ENCODE measurements at regions not wholly inside any gene's neighbourhood (a gene's known extent, or its start where the extent isn't known, plus 50 kb on each side); places are given as distances from the start of the nearest gene placed in this dataset.

DNA sequence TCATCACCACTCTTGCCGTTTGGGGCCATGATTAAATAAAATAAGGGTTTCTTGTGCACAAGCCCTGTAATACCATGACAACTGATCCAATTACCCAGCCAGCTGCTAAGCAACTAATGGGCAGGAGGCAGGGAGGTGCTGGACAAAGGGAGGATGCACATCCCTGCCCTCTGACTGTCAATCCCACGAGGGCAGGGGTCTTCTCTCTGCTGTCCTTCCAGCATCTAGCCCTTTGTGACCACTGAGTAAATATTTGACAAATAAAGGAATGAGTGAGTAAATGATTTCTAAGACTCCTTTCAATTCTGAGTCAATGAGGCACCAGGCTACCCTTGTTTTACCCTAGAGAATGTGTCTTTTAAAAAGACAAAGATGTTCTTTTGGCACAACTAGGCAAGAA is 247.1 kb downstream of the SYK start:
- H3K27ac ChIP-seq, result no peak overlapping the region
- TF ChIP-seq, protein P1, sequence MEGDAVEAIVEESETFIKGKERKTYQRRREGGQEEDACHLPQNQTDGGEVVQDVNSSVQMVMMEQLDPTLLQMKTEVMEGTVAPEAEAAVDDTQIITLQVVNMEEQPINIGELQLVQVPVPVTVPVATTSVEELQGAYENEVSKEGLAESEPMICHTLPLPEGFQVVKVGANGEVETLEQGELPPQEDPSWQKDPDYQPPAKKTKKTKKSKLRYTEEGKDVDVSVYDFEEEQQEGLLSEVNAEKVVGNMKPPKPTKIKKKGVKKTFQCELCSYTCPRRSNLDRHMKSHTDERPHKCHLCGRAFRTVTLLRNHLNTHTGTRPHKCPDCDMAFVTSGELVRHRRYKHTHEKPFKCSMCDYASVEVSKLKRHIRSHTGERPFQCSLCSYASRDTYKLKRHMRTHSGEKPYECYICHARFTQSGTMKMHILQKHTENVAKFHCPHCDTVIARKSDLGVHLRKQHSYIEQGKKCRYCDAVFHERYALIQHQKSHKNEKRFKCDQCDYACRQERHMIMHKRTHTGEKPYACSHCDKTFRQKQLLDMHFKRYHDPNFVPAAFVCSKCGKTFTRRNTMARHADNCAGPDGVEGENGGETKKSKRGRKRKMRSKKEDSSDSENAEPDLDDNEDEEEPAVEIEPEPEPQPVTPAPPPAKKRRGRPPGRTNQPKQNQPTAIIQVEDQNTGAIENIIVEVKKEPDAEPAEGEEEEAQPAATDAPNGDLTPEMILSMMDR (conservative IDR thresholded peaks at IDR 0.05), result no peak

DNA sequence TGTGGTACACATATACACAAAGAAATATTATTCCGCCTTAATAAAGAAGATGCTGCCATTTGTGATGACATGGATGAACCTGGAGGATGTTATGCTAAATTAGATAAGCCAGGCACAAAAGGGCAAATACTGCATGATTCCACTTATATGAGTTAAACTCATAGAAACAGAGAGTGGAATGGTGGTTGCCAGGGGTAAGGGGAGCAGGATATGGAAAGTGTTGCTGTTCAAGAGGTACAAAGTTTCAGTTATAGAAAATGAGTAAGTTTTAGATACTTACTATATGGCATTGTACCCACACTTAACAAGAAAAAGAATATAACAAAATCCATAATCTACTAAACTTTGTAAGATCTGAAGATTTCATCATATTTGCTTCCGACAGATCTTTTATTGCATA is 252.2 kb downstream of the SYK start:
- H3K27ac ChIP-seq, result no peak overlapping the region
- TF ChIP-seq, protein P1 (conservative IDR thresholded peaks at IDR 0.05), result no peak

DNA sequence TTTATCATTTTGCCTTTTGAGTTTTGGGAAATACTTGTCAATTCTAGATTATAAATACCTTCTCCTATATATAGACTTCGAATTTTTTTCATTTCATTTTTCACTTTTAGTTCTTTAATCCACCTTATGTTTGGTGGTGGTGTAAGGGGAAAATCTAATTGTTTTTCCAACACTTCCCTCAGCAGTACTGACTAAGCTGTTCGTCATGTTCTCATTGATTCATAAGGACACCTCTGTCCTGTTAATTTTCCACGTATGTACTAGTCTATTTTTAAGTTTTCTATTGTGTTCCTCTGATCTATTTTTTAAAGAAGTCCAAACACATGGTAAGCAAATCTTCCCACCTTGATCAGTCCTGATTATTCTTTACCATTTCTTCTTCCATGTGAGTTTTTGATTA is 254.2 kb downstream of the SYK start:
- TF ChIP-seq, protein P1 (conservative IDR thresholded peaks at IDR 0.05), result no peak
- no peak overlapping the region for H3K27ac ChIP-seq

DNA sequence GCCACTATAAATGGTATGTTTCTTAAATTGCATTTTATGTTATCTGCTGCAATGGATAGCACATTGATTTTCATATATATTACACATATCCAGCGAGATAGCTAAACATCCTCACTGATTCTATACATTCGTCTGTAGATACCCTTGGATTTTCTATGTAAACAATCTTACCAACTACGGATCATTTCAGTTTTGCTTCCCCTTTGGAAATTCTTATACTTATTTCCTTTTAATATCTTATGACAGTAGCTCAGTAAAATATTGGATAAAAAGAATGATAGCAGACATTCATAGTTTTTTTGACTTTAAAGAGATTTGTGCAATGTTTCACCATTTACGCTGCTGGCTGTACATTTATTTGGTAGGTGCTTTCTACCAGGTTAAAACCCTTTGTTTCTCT is 254.9 kb downstream of the SYK start:
- TF ChIP-seq, protein P1 (conservative IDR thresholded peaks at IDR 0.05), result no peak
- H3K27ac ChIP-seq, result no peak overlapping the region

DNA sequence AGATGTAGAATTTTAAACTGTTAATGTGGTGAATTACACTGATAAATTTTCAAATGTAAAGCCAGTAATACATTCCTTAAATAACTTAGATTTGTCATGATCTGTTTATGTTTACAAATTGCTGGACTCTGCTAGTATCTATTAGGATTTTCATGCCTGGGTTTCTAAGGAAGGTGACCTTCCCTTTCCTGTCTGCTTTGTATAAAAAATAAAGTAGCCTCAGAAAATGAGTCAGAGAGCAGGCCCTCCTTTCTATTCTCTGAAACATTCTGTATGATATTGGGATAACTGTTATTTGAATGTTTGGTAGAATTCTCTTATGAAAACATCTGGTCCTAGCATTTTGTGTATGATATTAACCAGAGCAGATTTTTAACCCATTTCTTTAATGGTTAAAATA is 255.3 kb downstream of the SYK start:
- TF ChIP-seq, protein P1 (conservative IDR thresholded peaks at IDR 0.05), result no peak
- H3K27ac ChIP-seq, result no peak overlapping the region

DNA sequence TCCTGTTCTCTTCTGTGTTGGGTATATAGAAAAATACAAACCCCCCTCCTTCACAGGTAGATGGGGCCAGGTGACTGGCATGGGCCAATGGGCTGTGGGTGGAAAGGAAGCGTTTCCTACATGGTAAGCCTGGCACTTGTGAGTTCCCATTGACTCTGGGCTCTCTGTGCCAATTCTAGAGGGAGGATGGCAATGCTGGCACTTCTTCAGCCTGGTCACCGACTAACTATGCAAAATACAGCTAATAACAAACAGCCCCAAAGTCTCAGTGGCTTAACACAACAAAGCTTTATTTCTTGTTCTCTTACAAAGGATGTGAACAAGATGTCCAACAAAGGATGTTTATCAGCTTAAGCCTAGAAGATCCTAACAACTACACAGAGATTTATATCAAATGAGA is 258.1 kb downstream of the SYK start:
- no peak overlapping the region for H3K27ac ChIP-seq
- TF ChIP-seq, protein P1 (conservative IDR thresholded peaks at IDR 0.05), result no peak

DNA sequence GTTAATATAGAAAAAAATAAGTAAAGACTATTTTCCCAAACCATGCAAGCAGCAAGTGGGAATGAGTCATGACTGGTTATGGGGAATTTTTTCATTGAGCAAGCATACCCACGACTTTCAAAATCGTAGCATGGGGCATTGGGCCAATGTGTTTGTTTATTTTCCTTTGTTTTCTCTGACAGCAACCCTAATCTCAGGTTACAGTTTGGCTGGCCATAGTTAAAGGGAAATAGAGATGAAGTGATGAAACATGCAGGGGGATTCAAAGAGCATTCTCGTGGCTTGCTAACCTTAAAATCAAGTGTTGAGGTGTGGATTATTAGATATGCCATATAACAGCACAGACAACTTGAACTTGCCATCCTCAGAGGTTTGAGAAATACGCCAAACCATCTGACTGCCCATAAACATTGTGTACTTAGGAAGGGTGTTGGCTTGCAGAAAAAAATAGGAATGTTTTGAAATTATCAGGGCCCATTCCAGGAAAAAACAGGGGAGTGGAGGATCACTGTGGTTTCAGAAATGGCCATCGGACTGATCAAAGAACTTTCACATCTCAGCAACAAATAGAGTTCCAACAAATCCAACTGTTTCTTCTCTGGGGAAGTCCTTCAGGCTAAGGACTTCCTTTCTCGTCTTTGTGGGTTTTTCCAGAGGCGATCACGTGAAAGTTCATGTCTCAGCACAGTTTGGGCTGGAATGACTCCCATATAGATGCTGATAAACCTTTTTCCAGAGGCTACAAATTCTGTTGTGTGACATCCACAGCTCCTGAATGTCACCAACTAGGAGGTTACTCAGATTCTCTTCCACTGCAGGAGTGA is 259.1 kb downstream of the SYK start:
- H3K27ac ChIP-seq, result peak overlapping the region; percentile 31
- TF ChIP-seq, protein P1 (conservative IDR thresholded peaks at IDR 0.05), result no peak
